GM21576 (cell line): ENCODE measurements at regions not wholly inside any gene's neighbourhood (a gene's known extent, or its start where the extent isn't known, plus 50 kb on each side); places are given as distances from the start of the nearest gene placed in this dataset.

Experiments
- ATAC-seq: cut with Tn5 transposase; IDR thresholded peaks from one replicate; pipeline ENCODE4 v1.9.1; 2021; ENCODE audit warnings: mild to moderate bottlenecking, moderate library complexity; ENCODE audit not compliant: unreplicated experiment

- ATAC-seq = no peak
These were observed 311.0 kb downstream of the AGTPBP1 start for GRCh38 chr9:85430659-85431338.

DNA sequence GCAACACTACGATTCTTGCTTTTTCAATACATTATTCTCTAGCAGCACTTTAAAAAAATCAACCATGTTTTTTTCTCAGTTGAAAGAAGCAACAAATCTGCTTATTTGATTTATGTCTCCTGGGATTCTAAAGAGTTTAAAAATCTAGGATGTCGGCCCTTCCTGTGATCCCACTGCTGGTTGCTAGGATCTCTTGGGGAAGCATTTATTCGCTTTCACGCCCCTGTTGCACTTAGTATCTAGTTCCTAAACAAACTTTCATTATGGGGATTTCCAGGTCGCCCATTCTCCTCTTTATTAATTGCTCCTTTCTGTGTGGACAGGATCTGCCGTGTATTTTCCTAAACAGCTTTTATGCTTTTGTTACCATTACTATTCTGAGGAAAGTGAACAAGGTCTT, 313.5 kb downstream of the AGTPBP1 start:
- ATAC-seq = no peak

GRCh38 chr9:85427772-85428171, 314.0 kb downstream of the AGTPBP1 start:
- ATAC-seq = no peak

DNA sequence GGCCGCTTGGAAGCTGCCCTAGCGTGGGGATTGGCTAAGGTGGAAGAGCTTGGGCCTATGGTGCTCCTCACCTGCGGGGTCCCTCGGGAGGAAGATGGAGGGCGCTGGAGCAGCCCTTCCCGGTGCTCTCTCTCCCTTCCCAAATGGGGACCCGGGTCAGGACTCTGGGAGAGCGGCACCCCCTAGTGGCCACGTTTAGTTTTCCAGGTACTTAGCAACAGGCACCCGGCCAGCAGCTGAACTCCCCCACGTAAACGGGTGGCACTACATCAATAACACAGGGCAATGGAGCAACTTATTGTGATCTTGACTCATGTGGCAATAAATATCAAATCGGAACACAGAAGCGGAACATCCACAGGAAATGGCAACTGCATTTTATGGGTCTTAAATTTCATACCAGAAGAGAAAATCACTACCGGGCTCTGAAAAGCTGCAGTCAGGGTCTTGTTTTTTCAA, 316.6 kb downstream of the AGTPBP1 start:
- ATAC-seq = no peak

- ATAC-seq = no peak
These were observed 318.3 kb downstream of the AGTPBP1 start for GRCh38 chr9:85423422-85423821.

- ATAC-seq = no peak
These were observed 320.1 kb downstream of the AGTPBP1 start for GRCh38 chr9:85421641-85422040.

DNA sequence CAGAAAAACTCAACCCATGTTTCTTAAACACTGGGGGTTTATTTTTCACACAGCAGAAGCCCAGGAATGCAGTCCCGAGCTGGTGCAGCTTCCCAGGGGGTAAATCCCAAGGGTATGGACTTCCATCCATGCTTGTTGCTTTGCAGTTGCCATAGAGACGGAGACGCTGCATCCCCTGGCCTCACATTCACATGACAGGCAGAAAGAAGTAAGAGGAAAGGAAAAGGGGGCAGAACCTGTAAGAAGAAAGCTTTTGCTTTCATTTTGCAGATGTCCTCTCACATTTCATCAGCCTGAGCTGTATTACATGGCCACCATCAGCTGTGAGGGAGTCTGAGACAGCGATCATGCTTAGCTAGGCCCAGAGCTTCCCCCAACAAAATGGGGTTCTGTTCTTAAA, 321.0 kb downstream of the AGTPBP1 start:
- no peak for ATAC-seq

GRCh38 chr9:85417674-85418073, 324.1 kb downstream of the AGTPBP1 start:
- ATAC-seq = no peak

DNA sequence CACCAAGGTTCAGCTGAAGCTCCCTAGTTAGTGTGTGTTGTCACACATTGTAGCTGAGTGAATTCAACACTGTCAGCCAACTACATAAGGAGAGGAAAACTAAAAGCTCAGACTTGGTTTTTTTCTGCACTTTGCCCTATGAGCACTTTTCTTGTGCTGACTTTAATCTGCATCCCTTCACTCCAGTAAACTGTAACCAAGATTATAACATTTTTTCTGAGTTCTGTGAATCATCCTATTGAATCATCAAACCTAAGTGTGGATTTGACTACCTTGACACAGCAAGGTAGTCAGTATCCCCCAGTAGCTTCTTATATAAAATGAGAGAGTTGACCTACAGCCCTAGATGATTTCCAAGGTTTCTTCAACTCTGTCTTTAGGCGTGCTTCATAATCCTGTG, 325.0 kb downstream of the AGTPBP1 start:
- ATAC-seq = no peak

DNA sequence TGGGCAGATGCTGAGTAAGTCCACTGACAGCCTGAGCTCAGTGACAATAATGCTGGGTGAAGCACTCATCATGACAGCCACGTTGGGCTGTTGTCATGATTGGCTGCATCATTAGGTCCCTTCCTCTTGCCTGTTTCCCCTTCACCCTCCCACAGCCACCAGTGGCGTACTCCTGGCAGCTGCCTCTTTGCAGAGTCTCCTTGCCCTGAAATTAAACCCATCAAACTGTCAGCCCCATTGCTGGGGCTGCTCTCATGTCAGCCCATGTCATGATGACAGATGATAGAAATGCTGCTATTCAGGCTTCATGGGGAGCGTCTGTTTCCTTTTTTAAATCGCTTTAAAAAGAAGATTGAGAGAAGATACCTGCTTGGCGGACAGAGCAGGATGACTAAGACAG, 327.4 kb downstream of the AGTPBP1 start:
- no peak for ATAC-seq

- ATAC-seq = no peak
These were observed 333.3 kb downstream of the AGTPBP1 start for GRCh38 chr9:85408494-85408893.

DNA sequence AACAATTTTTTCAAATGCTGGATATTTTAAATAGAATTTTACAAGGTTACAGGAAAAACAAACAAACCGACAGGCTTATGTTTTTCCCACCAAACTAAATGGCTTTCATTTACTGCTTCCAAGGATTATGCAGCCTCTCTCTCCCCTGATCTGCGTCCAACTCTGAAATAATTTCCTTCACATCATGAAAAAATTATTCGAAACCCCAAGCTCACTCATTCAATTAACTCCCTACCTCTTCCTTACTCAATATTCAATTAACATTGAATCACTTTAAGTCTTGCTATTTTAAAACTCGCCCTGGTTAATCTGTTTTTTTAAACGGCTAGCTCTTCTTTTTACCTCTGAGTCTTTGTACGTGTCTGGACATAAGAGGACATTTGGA, 336.2 kb downstream of the AGTPBP1 start:
- no peak for ATAC-seq

DNA sequence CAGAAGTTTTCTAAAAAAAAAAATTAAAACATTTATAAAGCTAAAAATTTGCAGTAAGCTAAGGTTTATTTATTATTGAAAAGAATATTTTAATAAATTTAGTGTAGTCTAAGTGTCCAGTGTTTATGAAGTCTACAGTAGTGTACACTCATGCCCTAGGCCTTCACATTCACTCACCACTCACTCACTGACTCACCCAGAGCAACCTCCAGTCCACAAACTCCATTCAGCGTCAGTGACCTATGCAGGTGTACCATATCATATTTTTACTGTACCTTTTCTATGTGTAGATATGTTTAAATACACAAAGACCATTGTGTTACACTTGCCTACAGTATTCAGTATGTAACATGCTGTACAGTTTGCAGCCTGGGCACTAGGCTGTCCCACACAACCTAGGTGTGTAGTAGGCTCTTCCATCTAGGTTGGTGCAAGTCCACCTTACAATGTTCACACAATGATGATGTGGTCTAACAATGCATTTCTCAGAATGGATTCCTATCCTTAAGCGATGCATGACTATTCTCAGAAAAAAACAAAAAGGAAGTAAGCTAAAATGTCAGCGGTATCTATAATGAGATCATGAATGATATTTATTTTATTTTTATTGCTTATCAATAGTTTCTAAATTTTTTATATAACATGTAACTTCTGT, 336.7 kb downstream of the AGTPBP1 start:
- no peak for ATAC-seq

DNA sequence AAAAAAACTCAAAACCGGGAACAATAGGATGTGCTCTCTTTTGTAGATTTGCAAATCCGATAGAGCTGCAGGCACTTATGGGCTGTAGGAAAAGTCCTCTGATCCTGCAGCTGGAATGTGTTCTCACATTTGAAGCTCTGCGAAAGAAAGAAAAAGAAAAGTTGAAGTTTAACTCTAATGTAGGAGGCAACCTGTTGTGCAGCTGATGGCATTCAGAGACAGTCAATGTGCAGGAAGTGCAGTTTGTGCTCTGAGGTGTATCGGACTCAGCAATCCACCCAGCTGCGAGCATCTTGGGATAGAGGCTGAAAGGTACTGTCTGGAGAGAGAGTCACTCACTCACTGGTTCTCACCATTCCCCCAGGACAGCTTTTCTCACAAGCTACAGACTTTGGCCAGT, 339.2 kb downstream of the AGTPBP1 start:
- no peak for ATAC-seq

GRCh38 chr9:85401998-85402397, 339.8 kb downstream of the AGTPBP1 start:
- ATAC-seq = no peak

GRCh38 chr9:85397005-85397404, 344.7 kb downstream of the AGTPBP1 start:
- no peak for ATAC-seq

- no peak for ATAC-seq
These were observed 349.5 kb downstream of the AGTPBP1 start for GRCh38 chr9:85392260-85392659.

GRCh38 chr9:85377731-85378289, 363.9 kb downstream of the AGTPBP1 start:
- no peak for ATAC-seq

DNA sequence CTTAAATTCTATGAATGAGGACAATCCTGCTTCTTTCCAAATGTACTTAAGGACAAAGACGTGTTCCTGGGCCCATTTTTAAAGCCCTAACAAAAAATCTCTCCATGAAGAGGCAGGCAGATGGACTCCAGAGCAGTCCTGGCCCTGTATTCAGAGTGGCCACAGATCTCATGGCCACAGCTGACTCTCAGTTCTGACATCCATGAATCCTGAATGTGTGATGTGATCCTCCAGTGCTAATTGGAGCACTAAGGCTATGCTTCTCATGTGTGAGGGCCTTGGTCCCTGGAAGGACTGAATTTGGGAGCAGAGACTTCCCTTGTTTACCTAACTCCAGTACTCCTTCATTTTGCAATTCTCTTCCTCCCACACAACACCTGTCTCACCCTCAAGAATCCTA, 373.0 kb downstream of the AGTPBP1 start:
- no peak for ATAC-seq

DNA sequence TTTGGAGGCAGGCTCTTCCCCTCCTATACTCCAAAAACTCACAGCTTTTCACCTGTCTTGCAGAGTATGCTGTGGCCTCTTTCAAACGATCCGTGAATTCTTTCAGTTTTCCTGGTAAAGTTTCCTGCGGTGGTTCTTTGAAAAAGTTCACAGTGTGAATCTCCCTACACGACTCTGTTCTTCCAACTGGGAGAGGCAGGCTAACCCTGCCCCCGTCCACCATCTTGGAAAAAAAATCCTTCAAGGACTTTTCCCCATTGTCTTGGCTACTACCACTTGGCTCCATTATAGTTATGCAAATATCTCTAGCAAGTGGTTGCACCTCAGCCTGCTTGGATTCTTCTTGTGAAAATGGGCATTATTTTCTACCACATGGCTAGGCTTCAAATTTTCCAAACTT, 382.6 kb downstream of the AGTPBP1 start:
- no peak for ATAC-seq

DNA sequence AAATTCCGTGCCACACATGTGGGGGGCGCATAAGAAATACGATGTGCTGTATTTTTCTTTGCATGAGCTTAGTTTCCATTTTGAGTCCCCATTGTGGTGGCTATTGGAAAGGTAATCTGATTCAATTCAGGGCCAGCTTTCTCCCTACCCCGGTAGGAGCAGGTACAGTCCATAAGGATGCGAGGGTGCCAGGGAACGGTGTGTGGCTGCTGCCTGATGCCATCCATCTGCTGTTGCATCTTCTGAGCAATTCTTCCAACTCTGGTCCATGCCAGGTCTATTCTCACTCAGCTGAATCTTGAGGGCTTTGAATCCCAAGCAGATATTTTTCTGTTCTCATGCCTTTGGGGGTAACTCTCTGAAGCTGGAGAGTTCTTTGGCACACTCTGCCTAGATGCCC, 392.7 kb downstream of the AGTPBP1 start:
- no peak for ATAC-seq

- no peak for ATAC-seq
These were observed 394.2 kb downstream of the AGTPBP1 start for GRCh38 chr9:85347541-85347940.
